Osteoblast (primary cell): ENCODE measurements at regions not wholly inside any gene's neighbourhood (a gene's known extent, or its start where the extent isn't known, plus 50 kb on each side); places are given as distances from the start of the nearest gene placed in this dataset.

Experiments used
- DNase-seq: peaks from one replicate; pipeline ENCODE4 v3.0.0; 2011; ENCODE audit warnings: low spot score, mixed read lengths; ENCODE audit not compliant: insufficient read length; ENCODE audit errors: missing footprints
- H2AFZ ChIP-seq: 2 replicates; pipeline ENCODE4 v1.6.0; 2011; ENCODE audit warnings: mild to moderate bottlenecking, low read length
- H3K27ac ChIP-seq: 2 replicates; pipeline ENCODE4 v1.5.1; 2011; ENCODE audit warnings: mild to moderate bottlenecking, low read depth, low read length, moderate library complexity
- H3K27me3 ChIP-seq: 2 replicates; pipeline ENCODE4 v1.6.0; 2012; ENCODE audit warnings: mild to moderate bottlenecking, control low read depth, inconsistent platforms, low read length, moderate library complexity; ENCODE audit not compliant: insufficient read depth
- H3K36me3 ChIP-seq: 2 replicates; pipeline ENCODE4 v1.5.1; 2011; ENCODE audit warnings: mild to moderate bottlenecking, low read length, control low read depth, moderate library complexity; ENCODE audit not compliant: insufficient read depth
- H3K4me1 ChIP-seq: 2 replicates; pipeline ENCODE4 v1.5.1; 2011; ENCODE audit warnings: mild to moderate bottlenecking, low read length, control low read depth, moderate library complexity; ENCODE audit not compliant: insufficient read depth
- H3K4me2 ChIP-seq: 2 replicates; pipeline ENCODE4 v1.6.0; 2011; ENCODE audit warnings: mild to moderate bottlenecking, low read length; ENCODE audit not compliant: insufficient read depth
- H3K4me3 ChIP-seq: fragments of 200-600 bp; sonication (generic); 3 replicates; pipeline ENCODE4 v1.5.1; 2012; ENCODE audit warnings: mild to moderate bottlenecking, low read length, inconsistent platforms; ENCODE audit not compliant: insufficient read depth
- H3K79me2 ChIP-seq: 2 replicates; pipeline ENCODE4 v1.6.0; 2012; ENCODE audit warnings: mild to moderate bottlenecking, low read length, control low read depth, inconsistent platforms; ENCODE audit not compliant: insufficient read depth
- H3K9me3 ChIP-seq: 2 replicates; pipeline ENCODE4 v1.5.1; 2011; ENCODE audit warnings: low read depth, low read length, control low read depth
- H4K20me1 ChIP-seq: 2 replicates; pipeline ENCODE4 v1.6.0; 2012; ENCODE audit warnings: mild to moderate bottlenecking, low read length, control low read depth; ENCODE audit not compliant: insufficient read depth
- CTCF ChIP-seq: IDR thresholded peaks from 2 replicates; pipeline ENCODE4 v1.5.1; 2011; ENCODE audit warnings: mild to moderate bottlenecking, low read depth, low read length, moderate library complexity; ENCODE audit errors: extremely low read depth

- no peak for DNase-seq
- no peak overlapping the region for H2AFZ ChIP-seq
Observed at GRCh38 chr2:175807031-175807873, 194.8 kb downstream of the LNPK start.

GRCh38 chr2:175806570-175806969, 195.5 kb downstream of the LNPK start:
- Histone ChIP-seq H3K79me2 (no peaks in the 10 kb centered on the region), H3K36me3 (no peaks in the 10 kb centered on the region), H3K27ac (no peak overlapping the region), H3K4me2 (no peak overlapping the region), H3K4me3 (no peak overlapping the region), H4K20me1 (no peaks in the 10 kb centered on the region), H3K9me3 (no peaks in the 10 kb centered on the region), H3K4me1 (no peaks in the 10 kb centered on the region), H3K27me3 (no peaks in the 10 kb centered on the region), H2AFZ (no peak overlapping the region)
- DNase-seq: no peak
- no peak for TF ChIP-seq CTCF

More at GRCh38 chr2:175807031-175807873, 194.8 kb downstream of the LNPK start:
- no peak for TF ChIP-seq CTCF
- H4K20me1 ChIP-seq: no peaks in the 10 kb centered on the region
- no peaks in the 10 kb centered on the region for H3K79me2 ChIP-seq
- H3K4me3 ChIP-seq: no peak overlapping the region
- no peaks in the 10 kb centered on the region for H3K9me3 ChIP-seq
- no peaks in the 10 kb centered on the region for H3K4me1 ChIP-seq
- H3K27ac ChIP-seq: no peak overlapping the region
- no peak overlapping the region for H3K4me2 ChIP-seq
- H3K27me3 ChIP-seq: no peaks in the 10 kb centered on the region
- no peaks in the 10 kb centered on the region for H3K36me3 ChIP-seq

- H3K27ac ChIP-seq: no peak overlapping the region
- H3K4me3 ChIP-seq: no peak overlapping the region
- DNase-seq: no peak
- H2AFZ ChIP-seq: no peak overlapping the region
- TF ChIP-seq CTCF: no peak
- no peaks in the 10 kb centered on the region for H3K36me3 ChIP-seq
- H3K4me2 ChIP-seq: no peak overlapping the region
- H3K79me2 ChIP-seq: no peaks in the 10 kb centered on the region
- no peaks in the 10 kb centered on the region for H3K27me3 ChIP-seq
- no peaks in the 10 kb centered on the region for H3K4me1 ChIP-seq
- H3K9me3 ChIP-seq: no peaks in the 10 kb centered on the region
- no peaks in the 10 kb centered on the region for H4K20me1 ChIP-seq
Observed at GRCh38 chr2:175806125-175806490, 196.0 kb downstream of the LNPK start.

GRCh38 chr2:175805442-175806124, 196.5 kb downstream of the LNPK start:
- no peak for DNase-seq
- Histone ChIP-seq H3K4me1 (no peaks in the 10 kb centered on the region), H3K4me3 (no peak overlapping the region), H3K9me3 (no peaks in the 10 kb centered on the region), H3K79me2 (no peaks in the 10 kb centered on the region), H4K20me1 (no peaks in the 10 kb centered on the region), H3K4me2 (no peak overlapping the region), H2AFZ (no peak overlapping the region), H3K27me3 (no peaks in the 10 kb centered on the region), H3K36me3 (no peaks in the 10 kb centered on the region), H3K27ac (no peak overlapping the region)
- no peak for TF ChIP-seq CTCF
